ENCODE measurements at regions not wholly inside any gene's neighbourhood (a gene's known extent, or its start where the extent isn't known, plus 50 kb on each side); places are given as distances from the start of the nearest gene placed in this dataset.
A peak's percentile ranks its signal among the peaks of the same experiment; 100 is the strongest.

GRCh38 chr12:58069268-58069963, 128.0 kb downstream of the ATP23 start:
- no peak for TF ChIP-seq CTCF (conservative IDR thresholded peaks at IDR 0.05)
- Mint-ChIP-seq H3K27ac (peak overlapping the region; percentile 11), H3K4me3 (peak overlapping the region; percentile 11), H3K4me1 (ENCODE audit: unreplicated experiment) (peaks cover 5% of the 10 kb centered on the region), H3K36me3 (no peaks in the 10 kb centered on the region), H3K9me3 (peaks cover 17% of the 10 kb centered on the region), H3K27me3 (no peaks in the 10 kb centered on the region)
- DNase-seq (ENCODE audit: extremely low spot score, unreplicated experiment): no peak

- Mint-ChIP-seq H3K36me3 (no peaks in the 10 kb centered on the region), H3K4me1 (ENCODE audit: unreplicated experiment) (peaks cover 5% of the 10 kb centered on the region), H3K27me3 (no peaks in the 10 kb centered on the region), H3K4me3 (no peak overlapping the region), H3K9me3 (peaks cover 15% of the 10 kb centered on the region), H3K27ac (no peak overlapping the region)
- no peak for TF ChIP-seq CTCF (conservative IDR thresholded peaks at IDR 0.05)
- DNase-seq (ENCODE audit: extremely low spot score, unreplicated experiment): no peak
These were observed 130.6 kb downstream of the ATP23 start for GRCh38 chr12:58071994-58072393.

GRCh38 chr12:58074259-58074658, 132.9 kb downstream of the ATP23 start:
- TF ChIP-seq CTCF (conservative IDR thresholded peaks at IDR 0.05): no peak
- H3K36me3 Mint-ChIP-seq: no peaks in the 10 kb centered on the region
- DNase-seq (ENCODE audit: extremely low spot score, unreplicated experiment): no peak
- H3K4me1 Mint-ChIP-seq (ENCODE audit: unreplicated experiment): peaks cover 11% of the 10 kb centered on the region
- no peak overlapping the region for H3K27ac Mint-ChIP-seq
- H3K4me3 Mint-ChIP-seq: no peak overlapping the region
- peaks cover 2% of the 10 kb centered on the region for H3K27me3 Mint-ChIP-seq
- peaks cover 4% of the 10 kb centered on the region for H3K9me3 Mint-ChIP-seq

GRCh38 chr12:58079806-58080205, 138.4 kb downstream of the ATP23 start:
- Mint-ChIP-seq H3K9me3 (peaks cover 5% of the 10 kb centered on the region), H3K27ac (no peak overlapping the region), H3K36me3 (no peaks in the 10 kb centered on the region), H3K27me3 (peaks cover 2% of the 10 kb centered on the region), H3K4me1 (ENCODE audit: unreplicated experiment) (peaks cover 5% of the 10 kb centered on the region), H3K4me3 (no peak overlapping the region)
- DNase-seq (ENCODE audit: extremely low spot score, unreplicated experiment): no peak
- TF ChIP-seq CTCF (conservative IDR thresholded peaks at IDR 0.05): no peak

GRCh38 chr12:58081488-58081887, 140.1 kb downstream of the ATP23 start:
- Mint-ChIP-seq H3K27ac (no peak overlapping the region), H3K27me3 (peaks cover 2% of the 10 kb centered on the region), H3K4me3 (no peak overlapping the region), H3K36me3 (no peaks in the 10 kb centered on the region), H3K9me3 (peaks cover 5% of the 10 kb centered on the region), H3K4me1 (ENCODE audit: unreplicated experiment) (peaks cover 5% of the 10 kb centered on the region)
- no peak for TF ChIP-seq CTCF (conservative IDR thresholded peaks at IDR 0.05)
- DNase-seq (ENCODE audit: extremely low spot score, unreplicated experiment): no peak

Measured in type B pancreatic cell (in vitro differentiated cells).